NCI-H526 treated with DMSO at 0.1 percent for 48 hours (cell line): ENCODE measurements at regions not wholly inside any gene's neighbourhood (a gene's known extent, or its start where the extent isn't known, plus 50 kb on each side); places are given as distances from the start of the nearest gene placed in this dataset.

Experiments
- DNase-seq: peaks from one replicate; lab custom pipeline; 2025; lab: John Stamatoyannopoulos, UW

DNA sequence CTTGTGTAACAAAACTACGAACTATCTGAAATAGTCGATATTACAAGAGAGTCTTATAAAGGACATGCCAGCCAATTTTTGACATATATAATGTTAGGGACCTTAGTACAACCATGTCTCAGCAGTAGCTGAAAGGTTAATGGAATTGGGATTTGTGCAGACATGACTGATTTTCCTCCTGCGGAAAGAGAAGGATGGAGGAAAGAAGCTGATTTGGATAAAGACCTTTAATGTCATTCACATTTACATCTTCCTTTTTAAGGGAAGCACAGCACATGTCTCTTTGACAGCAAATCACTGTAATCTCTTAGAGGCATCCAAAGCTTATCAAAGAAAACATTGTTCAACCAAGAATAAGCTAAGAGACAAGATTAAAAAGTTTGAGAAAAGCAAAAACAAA, 1976.2 kb upstream of the IGFBP7 start:
- no peak for DNase-seq

DNA sequence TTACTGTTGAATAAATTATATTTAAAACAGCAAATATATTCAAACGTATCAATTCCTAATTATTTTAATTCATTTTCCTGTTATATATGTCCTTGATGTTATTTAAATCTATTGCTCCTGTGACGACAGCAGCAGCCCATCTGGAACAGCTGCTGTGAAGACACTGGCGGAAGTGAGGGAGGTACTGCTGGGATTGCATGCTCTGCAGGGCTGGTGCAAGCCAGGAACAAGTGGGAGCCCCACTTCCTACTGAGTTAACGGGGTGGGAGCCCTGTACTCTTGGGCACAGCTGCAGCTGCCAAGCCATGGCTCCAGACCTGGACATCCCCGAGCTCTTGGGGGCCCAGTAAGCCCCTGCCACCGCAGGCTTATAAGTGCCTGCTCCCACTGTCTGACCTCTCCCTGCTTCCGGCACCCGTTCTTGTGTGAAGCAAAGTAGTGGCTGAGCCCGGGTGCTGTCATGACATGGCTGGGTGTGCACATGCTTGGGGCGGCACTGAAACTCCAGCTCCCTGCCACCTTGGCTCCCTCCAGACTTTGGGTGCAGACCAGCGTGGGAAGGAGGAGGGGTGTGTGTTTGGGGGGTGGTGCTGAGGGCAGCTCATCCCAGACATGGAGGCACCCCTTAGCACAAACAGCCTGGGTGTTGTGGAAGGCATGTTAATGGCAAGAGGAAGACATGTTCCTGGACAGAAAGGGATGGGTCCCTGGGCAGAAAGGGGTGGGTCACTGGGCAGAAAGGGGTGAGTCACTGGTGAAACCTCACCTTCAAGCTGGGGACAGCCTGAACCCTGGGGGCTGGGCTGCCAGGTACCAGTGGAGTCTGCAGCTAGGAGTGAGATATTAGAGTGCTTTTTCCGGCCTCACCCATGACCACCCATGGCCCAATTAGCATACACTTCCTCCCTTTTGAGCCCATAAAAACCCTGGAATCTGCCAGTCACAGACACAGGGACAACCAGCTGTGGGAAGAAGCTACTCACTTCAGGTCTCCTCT, 1981.3 kb upstream of the IGFBP7 start:
- DNase-seq: no peak

DNA sequence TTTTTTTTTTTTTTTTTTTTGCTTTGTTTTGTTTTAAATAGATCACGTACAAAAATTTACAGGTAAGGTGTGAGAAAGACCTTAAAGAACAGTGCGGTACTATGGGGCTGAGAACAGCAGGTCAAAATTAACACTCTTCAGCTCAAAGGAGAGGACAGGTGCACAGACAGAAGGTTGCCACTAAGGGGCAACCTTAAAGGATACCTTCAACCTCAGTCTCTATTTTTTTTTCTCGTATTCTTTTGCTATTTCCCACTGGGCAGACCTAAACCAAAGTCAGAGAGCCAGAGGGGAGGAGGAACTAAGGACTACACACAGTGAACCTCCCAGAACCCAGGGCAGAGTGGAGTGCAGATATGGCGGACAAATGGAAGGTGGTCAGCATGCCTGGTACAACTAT, 1984.3 kb upstream of the IGFBP7 start:
- DNase-seq: no peak

DNA sequence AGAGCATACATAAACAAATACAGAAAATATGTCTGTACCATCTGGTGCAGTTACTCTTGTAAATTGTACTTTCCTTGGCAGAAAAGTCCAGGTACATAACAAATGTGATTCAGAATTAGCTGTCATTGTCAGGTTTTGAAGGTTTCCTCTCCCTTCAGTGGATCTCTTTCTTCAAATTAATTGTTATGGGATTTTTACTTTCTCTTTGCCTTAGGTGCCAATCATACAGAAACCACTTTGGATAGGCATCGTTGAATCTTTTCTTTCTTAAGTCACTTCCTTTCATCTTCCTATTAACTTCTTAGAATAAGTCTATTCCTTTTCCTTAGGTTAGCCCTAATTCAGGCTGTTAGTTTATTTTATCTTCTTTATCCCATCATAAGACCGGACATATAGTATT, 1992.1 kb upstream of the IGFBP7 start:
- DNase-seq: no peak

DNA sequence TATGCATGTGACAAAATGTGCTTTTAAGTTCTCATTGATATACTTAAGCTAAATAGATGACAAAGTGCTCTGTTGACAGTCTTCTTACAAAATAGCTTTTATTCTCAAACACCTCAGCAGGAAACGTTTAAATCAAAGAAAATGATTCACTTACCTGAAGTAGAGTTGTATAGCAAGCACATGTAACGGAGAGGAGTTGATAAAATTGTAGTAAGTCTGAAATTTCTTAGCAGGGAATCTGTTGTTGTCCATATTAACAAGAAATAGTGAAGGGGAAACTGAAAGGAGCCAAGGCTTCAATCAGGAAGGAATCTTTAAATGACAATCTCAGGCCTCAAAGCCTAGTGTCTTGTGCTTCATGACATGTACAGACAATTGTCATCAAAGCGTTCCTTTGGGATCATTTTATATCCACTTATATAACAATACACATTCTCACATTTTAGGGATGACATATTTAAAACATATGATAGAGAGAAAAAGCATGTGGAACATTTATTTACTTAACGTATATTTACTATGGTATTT, 2010.2 kb upstream of the IGFBP7 start:
- DNase-seq: no peak

DNA sequence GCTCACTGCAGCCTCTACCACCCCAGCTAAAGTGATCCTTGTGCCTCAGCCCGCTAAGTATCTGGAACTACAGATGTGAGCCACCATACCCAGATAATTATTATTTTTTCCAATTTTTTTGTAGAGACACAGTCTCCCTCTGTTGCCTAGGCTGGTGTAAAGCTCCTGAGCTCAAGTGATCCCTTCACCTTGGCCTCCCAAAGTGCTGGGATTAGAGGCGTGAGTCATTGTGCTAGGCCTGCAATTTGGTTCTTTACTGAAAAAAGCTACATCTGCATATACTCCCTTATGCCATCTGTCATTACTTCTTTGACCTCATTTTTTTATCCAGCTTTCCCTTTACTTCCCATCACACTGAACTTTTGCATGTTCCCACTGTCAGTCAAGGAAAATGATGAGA, 2012.4 kb upstream of the IGFBP7 start:
- DNase-seq: no peak

DNA sequence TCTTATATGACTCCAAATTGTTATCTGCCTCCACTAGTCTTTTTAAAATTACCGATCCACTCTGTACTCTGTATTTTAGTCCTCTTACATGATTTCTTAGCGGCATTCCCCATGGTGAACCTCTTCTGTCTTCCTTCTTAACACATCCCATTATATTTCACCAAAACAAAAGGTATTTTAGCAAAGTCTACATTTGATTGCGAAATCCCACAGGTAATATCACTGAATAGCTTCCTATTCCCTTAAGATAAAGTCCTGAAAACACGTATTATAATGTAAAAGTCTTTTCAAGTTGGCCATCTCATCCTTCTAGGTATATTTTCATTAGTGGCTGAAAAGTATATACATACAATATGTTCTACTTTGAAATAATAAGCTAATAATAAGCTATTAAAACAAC, 2016.0 kb upstream of the IGFBP7 start:
- DNase-seq: no peak

DNA sequence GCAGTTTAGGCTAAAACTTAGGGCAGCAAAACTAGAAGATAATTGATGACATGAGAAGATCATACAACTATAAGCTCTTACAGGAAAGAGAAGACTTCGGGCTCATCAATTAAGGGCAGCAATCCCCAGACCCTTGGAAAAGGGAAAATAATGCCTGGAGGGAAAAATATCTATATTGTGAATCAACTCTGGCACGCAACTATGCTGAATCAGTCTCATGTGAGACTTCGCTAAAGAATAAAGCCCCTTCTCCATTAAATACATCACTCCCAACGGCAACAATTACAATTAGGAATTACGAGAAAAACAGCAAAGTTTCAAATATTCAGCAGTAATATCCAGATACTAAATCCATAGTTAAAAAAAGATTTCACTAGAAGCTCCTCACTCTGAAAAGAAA, 2016.8 kb upstream of the IGFBP7 start:
- DNase-seq: no peak

DNA sequence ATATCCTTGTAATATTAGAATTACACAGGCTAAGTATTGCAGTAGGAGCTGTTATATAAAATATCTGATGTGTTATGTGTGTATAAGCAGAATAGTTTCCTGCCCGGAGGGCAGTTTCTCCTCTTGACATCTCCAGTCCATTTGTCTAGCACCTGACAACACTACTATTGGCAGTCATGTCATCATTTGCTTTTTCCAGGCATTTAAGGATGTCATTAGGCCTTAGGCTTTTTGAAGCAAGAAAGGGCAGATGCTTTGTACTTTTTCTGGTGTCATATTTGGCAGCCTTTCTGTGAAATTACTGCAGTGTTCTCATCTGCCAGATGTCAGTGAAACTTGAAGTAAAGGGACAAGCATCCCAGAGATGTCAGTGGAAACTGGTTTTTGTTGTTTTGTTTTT, 2017.6 kb upstream of the IGFBP7 start:
- DNase-seq: no peak

DNA sequence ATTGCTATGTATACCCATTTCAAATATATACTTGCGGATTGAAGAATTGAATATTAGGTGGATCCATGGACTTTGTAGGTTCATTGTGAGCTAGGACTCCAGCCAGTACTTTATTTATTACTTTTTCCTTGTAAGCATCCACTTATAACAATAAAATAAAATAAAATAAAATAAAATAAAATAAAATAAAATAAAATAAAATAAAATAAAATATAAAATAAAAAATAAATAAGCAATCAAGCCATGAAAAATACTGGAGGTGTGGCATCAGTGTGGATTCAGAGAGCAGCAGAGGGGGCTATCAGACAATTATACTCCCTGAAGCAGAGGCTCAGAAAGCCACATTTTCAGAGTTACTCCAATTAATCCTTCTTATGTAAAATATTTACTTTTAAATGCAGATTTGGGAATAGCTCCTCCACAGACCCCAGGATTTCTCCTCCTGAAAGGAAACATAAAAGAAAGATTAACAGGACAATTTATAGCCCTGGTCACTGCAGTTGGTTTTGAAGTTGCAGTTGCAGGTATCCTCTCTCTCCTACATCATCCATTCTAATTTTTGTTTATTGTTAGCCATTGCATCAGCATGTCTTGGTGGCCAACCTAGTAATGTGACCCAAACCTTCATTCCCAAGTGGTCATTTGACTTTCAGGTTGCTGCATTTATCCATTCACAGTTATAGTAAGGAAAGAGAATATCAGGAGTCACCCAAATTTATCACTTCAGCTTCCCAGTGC, 2025.2 kb upstream of the IGFBP7 start:
- no peak for DNase-seq

DNA sequence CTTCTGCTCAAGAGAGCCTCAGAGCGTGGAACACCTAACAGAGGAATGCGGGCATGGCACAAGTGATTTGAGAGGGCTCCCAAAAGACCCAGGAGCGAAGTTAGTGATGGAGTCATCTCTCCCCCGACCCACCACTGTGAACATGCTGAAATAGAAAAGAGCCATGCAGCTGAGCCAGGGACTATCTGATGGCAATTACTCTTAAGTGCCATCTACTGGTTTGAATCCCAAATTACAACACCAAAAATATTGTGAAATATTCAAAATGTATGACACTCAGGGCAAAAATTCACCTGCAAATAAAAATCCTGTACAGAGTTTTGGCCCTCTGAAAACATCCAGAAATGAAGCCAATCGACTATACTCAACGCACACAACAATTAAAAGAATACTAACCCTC, 2038.9 kb upstream of the ADGRL3 start:
- DNase-seq: no peak

DNA sequence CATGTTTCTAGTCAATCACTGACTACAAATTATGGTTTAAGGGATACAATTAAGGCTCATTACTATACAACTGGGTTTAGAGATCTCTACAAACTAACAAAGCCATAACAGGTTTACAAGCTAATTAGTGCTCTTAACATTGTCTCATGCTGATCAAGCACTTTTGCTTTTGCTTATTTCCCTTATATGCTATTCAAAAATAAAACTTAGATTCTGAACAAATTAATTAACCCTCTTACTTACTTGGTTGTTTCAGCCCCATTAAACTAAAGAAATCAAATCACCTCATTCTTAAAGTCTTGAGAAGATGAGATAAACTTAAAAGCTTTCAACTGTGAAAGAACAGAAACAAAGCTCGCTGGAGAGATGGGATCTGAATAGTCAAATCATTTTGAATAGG, 2024.5 kb upstream of the ADGRL3 start:
- no peak for DNase-seq

DNA sequence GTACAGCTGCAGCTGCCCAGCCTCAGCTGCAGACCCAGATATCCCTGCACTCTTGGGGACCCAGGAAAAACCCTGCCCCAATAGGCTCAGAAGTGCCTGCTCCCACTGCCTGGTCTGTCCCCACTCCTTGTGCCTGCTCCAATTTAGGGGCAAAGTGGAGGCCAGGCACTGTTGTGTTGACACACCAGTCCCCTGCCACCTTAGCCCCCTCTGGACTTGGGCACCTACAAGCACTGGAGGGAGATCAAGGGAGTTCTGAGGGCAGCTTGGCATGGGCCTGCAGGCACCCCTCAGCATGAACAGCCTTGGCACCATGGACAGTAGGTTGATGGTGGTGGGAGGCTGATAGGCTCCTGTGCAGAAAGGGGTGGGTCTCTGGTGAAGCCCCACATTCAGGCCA, 2020.8 kb upstream of the ADGRL3 start:
- no peak for DNase-seq

DNA sequence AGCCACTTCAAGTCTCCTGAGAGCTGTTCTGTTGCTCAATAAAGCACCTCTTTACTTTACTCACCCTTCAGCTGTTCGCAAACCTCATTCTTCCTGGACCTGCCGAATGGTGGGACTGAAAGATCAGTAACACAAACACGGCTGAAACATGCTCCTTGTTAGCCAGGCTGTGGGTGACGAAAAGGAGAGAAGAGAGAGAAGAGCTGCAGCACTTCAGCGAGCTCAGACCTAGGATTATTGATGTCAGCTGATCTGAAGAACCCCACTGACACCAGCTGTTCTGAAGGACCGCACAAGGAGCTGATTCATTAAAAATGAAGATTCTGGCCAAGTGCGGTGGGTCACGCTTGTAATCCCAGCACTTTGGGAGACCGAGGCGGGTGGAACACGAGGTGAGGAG, 2020.0 kb upstream of the ADGRL3 start:
- no peak for DNase-seq

DNA sequence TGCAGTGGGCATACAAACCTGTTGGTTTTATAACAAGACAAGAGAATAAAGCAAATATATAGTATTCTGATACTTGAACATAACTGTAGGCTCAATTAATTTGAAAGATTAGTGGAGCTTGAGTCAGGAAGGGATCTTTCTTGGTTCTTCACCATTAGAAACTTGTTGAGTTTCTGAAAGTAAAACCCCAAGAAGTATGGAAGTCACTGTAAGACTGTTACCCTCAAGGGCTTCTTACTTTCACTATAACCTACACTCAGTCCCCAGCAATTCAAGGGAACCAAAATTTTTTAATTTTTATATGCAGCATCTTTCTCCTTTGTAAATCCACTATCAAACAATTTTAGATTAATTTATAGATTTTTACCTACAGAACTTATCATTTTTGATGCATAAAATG, 2019.2 kb upstream of the ADGRL3 start:
- DNase-seq: no peak

DNA sequence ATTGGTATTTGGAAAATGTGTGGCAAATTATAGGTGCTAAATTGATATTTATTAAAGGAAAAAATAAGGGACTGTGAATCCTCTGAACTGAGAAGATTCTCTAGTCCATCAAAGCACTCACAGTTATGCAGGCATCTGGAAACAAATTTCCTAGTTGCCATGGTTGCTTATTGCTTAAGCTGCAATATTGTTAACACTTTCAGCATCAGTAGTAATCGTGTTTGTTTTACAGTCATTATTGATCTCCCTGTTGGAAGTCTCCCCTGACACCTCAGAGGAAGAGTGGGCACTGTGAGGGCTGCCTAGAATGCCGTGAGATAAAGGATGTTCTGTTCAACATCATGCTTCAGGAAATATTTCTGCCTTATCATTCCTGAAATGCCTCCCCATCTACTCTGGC, 2004.3 kb upstream of the ADGRL3 start:
- DNase-seq: no peak

DNA sequence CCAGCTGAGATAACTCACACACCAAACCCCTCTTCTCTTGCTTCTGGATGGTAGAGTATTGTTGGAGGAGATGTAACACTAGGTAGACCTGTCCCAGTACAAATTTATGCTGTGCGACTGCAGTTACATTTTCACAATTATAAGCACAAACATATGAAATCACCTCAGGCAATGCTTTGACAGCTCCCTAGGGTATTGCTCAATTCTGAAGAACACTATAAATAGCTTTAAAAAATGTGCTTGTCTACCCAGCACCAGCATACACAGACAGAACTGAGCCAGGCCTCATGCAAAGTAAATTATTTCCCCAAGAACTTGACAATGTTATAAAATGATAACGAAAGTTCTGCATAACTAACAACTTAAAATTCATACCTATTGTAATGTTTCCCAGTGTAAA, 1999.1 kb upstream of the ADGRL3 start:
- DNase-seq: no peak

DNA sequence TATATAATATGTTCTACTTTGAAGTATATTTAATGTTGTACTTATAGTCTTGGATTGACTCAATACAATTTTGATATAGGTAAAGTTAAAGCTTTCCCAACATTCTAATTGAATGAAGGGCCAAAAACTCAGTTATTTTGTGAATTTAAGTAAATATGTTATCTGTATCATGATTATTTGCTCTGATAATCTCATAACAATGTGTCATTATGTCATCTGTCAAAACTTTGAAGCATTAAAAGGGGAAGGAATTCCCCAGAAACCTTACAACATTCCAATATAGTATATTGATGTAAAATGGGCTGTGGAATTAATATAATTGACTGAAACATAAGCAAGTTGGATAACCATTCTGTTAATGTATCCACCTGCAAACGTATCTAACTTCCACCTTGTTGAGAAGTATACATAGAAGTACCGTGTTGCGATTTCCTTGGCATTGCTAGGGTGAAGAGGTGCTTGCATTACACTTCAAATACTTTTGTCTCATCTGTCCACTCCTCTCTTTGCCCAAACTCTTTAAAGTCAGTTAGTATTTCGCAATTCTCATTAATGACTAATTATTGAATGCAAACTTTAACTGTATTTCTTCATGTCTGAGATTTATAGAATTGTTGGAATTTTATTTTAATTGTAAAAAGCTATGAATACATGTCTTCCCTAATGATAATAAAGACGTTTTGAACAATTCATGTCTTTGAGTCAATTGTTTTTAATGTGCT, 1982.1 kb upstream of the ADGRL3 start:
- no peak for DNase-seq

DNA sequence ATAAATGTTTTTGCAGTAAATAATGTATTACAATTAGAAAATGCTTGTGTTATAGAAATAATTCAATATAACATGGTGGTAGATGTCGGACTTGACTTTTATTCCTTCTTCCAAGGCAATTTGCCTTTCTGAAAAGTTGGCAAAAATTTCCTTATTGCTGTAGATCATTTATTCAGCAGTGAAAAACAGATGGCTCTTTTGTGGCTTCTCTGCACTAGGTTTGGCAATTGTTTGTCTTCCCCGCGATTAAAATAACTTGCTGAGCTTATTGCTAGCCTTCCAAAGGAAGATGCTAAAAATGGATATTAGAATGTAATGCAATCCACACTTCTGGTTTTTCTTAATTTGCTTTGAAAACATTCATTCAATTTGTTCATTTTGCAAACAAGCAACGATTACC, 1977.9 kb upstream of the ADGRL3 start:
- DNase-seq: no peak

DNA sequence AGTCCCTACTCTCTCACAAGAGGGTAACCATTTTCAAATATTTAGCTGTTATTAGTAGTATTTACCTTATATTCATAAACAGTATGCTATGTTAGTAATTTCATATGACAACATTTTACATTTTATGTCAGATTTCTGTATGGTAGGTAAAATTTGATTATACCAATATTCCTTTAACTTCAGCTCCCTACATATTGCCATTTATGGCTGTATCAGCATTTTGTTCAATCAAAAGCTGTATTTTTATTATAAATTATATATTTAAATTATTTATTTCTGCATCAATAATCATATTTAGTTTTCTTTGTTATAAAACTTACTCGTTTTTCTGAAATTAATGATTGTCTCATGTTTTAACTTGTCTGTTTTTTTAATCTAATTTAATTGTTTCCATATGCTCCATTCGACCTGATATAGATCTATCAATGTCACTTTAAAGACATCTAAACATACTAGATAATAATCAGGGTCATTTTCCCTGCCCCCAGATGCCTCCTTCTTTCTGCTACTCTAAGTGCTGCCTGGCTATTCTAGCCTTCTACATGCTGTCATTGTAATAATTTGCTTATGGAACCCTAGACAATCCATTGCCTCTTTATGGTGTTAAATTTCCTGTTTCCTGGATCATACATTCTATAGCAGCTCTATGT, 1976.7 kb upstream of the ADGRL3 start:
- DNase-seq: no peak

DNA sequence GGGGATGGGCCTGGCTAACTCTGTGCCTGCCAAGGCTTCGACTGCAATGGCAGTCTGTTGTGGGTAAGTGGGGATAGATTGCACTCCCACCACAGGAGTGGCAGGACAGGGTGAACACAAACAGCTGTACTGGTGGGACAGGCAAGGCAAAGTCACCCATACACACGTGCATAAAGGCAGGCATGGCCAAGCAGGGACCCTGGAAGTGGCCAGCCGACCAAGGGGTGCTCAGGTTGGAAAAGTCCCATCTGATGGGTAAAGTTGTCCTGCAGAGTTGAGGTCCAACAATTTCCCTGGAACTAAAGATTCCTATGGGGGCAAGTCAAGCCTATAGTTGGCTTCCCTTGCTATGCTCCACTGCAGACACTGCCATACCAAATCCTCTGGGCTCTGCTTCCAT, 1961.9 kb upstream of the ADGRL3 start:
- DNase-seq: no peak

DNA sequence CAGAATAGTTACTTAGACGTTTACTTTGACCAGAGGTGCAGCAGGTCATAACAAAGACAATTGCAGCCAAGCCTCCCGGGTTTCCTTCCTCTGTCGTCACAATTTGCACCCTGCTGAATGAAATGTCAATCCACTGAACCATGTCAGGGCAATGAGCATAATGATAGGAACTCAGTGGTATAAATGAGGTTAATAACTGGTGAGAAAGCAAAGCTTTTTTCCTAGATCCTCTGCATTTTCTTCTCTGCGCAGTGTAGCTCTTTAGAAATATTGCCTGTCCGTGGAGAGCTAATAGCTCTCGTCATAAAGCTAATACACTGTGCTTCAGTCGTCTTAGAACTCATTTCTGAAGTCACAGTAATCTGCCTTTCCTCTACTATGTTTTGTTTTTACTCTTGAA, 1960.1 kb upstream of the ADGRL3 start:
- no peak for DNase-seq
